SK-N-SH treated with all-trans-retinoic acid at 6 μM for 48 hours (cell line): ENCODE measurements at regions not wholly inside any gene's neighbourhood (a gene's known extent, or its start where the extent isn't known, plus 50 kb on each side); places are given as distances from the start of the nearest gene placed in this dataset.

Experiments
- ATAC-seq: fragments of 200-7000 bp; cut with Tn5 transposase; 3 replicates; pipeline ENCODE4 v1.9.1; 2020; ENCODE audit warnings: mild to moderate bottlenecking, moderate library complexity
- ARNTL ChIP-seq: fragments of 450-650 bp; formaldehyde crosslinking; IDR thresholded peaks from 2 replicates; pipeline ENCODE4 v1.5.0; 2020; ENCODE audit warnings: low read depth, mild to moderate bottlenecking, moderate library complexity, borderline replicate concordance
- BACH2 ChIP-seq: fragments of 250-450 bp; sonication (Bioruptor Pico); IDR thresholded peaks from 2 replicates; pipeline ENCODE4 v1.9.0; 2021; ENCODE audit warnings: mild to moderate bottlenecking, borderline replicate concordance
- CSDC2 ChIP-seq: fragments of 250-450 bp; sonication (Bioruptor Pico); IDR thresholded peaks from 2 replicates; pipeline ENCODE4 v1.5.0; 2020; ENCODE audit warnings: mild to moderate bottlenecking, moderate library complexity
- ESRRG ChIP-seq: fragments of 250-450 bp; sonication (Bioruptor Pico); IDR thresholded peaks from 2 replicates; pipeline ENCODE4 v1.6.1; 2021; ENCODE audit warnings: mild to moderate bottlenecking
- GLIS3 ChIP-seq: fragments of 250-450 bp; sonication (Bioruptor Pico); IDR thresholded peaks from 2 replicates; pipeline ENCODE4 v1.5.0; 2020; ENCODE audit warnings: mild to moderate bottlenecking, moderate library complexity
- ISL1 ChIP-seq: fragments of 250-450 bp; sonication (Bioruptor Pico); IDR thresholded peaks from 2 replicates; pipeline ENCODE4 v2.1.2; 2022; ENCODE audit warnings: mild to moderate bottlenecking, moderate library complexity
- OSR1 ChIP-seq: fragments of 250-450 bp; sonication (Bioruptor Pico); IDR thresholded peaks from 2 replicates; pipeline ENCODE4 v1.8.0; 2022; ENCODE audit warnings: moderate library complexity, mild to moderate bottlenecking, inconsistent platforms
- PPARA ChIP-seq: fragments of 250-450 bp; sonication (Bioruptor Pico); IDR thresholded peaks from 2 replicates; pipeline ENCODE4 v1.5.0; 2020; ENCODE audit warnings: mild to moderate bottlenecking, borderline replicate concordance
- RARB ChIP-seq: fragments of 250-450 bp; sonication (Bioruptor Pico); IDR thresholded peaks from 2 replicates; pipeline ENCODE4 v1.8.0; 2021; ENCODE audit warnings: mild to moderate bottlenecking, moderate library complexity
- SNAI2 ChIP-seq: fragments of 250-450 bp; sonication (Bioruptor Pico); IDR thresholded peaks from 2 replicates; pipeline ENCODE4 v1.5.0; 2020; ENCODE audit warnings: mild to moderate bottlenecking, moderate library complexity
- TCF4 ChIP-seq: fragments of 250-450 bp; sonication (Bioruptor Pico); IDR thresholded peaks from 2 replicates; pipeline ENCODE4 v1.8.0; 2021; ENCODE audit warnings: mild to moderate bottlenecking, moderate library complexity, borderline replicate concordance
- ZC3H10 ChIP-seq: fragments of 250-450 bp; sonication (Bioruptor Pico); IDR thresholded peaks from 2 replicates; pipeline ENCODE4 v1.5.1; 2021; ENCODE audit warnings: mild to moderate bottlenecking, moderate library complexity
- ZFP3 ChIP-seq: fragments of 250-450 bp; sonication (Bioruptor Pico); IDR thresholded peaks from 2 replicates; pipeline ENCODE4 v1.5.0; 2020; ENCODE audit warnings: mild to moderate bottlenecking, moderate library complexity
- ZFP30 ChIP-seq: fragments of 450-650 bp; formaldehyde crosslinking; IDR thresholded peaks from 2 replicates; pipeline ENCODE4 v1.5.0; 2022; ENCODE audit warnings: mild to moderate bottlenecking, moderate library complexity
- ZNF565 ChIP-seq: fragments of 450-650 bp; formaldehyde crosslinking; conservative IDR thresholded peaks from 2 replicates; pipeline ENCODE4 v1.5.0; 2020; ENCODE audit warnings: low read depth, mild to moderate bottlenecking, moderate library complexity
- ZNF70 ChIP-seq: fragments of 450-650 bp; formaldehyde crosslinking; IDR thresholded peaks from 2 replicates; pipeline ENCODE4 v1.5.0; 2020; ENCODE audit warnings: mild to moderate bottlenecking, moderate library complexity
- ZNF8 ChIP-seq: fragments of 450-650 bp; formaldehyde crosslinking; IDR thresholded peaks from 2 replicates; pipeline ENCODE4 v1.5.0; 2020; ENCODE audit warnings: mild to moderate bottlenecking, moderate library complexity
- TF ChIP-seq, protein P1 (sequence below): fragments of 250-450 bp; sonication (Bioruptor Pico); IDR thresholded peaks from 2 replicates; pipeline ENCODE4 v1.8.0; 2021; ENCODE audit warnings: low read depth, mild to moderate bottlenecking, moderate library complexity, borderline replicate concordance
- TF ChIP-seq, protein P2 (sequence below): fragments of 250-450 bp; sonication (Bioruptor Pico); IDR thresholded peaks from 2 replicates; pipeline ENCODE4 v1.5.1; 2020; ENCODE audit warnings: low read depth, mild to moderate bottlenecking, moderate library complexity
- TF ChIP-seq, protein P3 (sequence below): fragments of 250-450 bp; sonication (Bioruptor Pico); IDR thresholded peaks from 2 replicates; pipeline ENCODE4 v1.5.1; 2021; ENCODE audit warnings: mild to moderate bottlenecking, moderate library complexity
- TF ChIP-seq, protein P4 (sequence below): fragments of 250-450 bp; sonication (Bioruptor Pico); IDR thresholded peaks from 2 replicates; pipeline ENCODE4 v1.8.0; 2020; ENCODE audit warnings: mild to moderate bottlenecking, moderate library complexity, borderline replicate concordance

DNA sequence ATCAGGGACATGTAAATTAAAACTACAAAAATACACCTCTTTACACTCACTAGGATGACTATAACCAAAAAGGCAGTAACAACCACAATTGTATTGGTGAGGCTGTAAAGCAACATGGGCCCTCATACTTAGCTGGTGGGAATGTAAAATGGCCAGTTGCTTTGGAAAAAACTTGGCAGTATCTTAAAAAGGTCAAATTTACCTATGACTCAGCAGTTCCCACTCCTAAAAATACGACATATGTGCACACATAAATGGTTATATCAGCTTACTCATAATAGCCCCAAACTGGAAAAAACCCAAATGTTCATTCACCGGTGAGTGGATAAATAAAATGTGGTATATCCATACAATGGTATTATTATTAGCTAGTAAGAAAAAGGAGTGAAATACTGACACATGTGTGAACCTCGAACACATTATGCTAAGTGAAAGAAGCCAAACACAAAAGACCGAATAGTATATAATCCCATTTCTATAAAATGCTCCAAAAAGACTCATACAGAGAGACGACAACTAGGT, 391.4 kb downstream of the NPIPA8 start:
- no peak for ATAC-seq
- TF ChIP-seq ZNF565 (CRISPR knock-in tag) (no peak), ZNF8 (CRISPR knock-in tag) (peak; percentile 90), ZFP3 (no peak), ARNTL (CRISPR knock-in tag) (no peak), BACH2 (no peak)

DNA sequence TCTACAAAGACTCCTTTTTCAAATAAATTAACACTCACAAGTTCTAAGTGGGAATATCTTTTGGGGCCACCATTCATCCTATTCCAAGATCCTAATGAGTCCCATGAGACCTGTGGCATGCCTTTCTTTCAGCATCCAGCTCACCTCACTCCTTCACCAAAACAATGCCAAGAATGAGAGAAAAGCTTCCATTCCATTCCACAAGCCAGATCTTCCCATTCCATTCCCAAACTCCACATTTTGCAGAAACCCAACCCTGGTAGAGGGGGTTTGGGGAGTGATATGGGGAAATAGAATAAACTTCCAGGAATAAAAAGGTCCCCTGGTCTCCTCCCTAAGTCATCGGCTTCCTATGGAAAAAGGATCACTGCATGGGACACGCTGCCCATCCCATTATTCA, 392.2 kb downstream of the NPIPA8 start:
- ATAC-seq = no peak
- TF ChIP-seq GLIS3 (CRISPR knock-in tag) = no peak
- no peak for TF ChIP-seq TCF4 (CRISPR knock-in tag)
- no peak for TF ChIP-seq SNAI2 (CRISPR knock-in tag)
- no peak for TF ChIP-seq ZNF70 (CRISPR knock-in tag)
- TF ChIP-seq ZFP3 = no peak
- TF ChIP-seq, protein P1, sequence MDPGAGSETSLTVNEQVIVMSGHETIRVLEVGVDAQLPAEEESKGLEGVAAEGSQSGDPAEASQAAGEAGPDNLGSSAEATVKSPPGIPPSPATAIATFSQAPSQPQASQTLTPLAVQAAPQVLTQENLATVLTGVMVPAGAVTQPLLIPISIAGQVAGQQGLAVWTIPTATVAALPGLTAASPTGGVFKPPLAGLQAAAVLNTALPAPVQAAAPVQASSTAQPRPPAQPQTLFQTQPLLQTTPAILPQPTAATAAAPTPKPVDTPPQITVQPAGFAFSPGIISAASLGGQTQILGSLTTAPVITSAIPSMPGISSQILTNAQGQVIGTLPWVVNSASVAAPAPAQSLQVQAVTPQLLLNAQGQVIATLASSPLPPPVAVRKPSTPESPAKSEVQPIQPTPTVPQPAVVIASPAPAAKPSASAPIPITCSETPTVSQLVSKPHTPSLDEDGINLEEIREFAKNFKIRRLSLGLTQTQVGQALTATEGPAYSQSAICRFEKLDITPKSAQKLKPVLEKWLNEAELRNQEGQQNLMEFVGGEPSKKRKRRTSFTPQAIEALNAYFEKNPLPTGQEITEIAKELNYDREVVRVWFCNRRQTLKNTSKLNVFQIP (CRISPR knock-in tag) = no peak
- TF ChIP-seq CSDC2 (CRISPR knock-in tag) = no peak
- no peak for TF ChIP-seq OSR1 (CRISPR knock-in tag)
- no peak for TF ChIP-seq ZNF565 (CRISPR knock-in tag)

DNA sequence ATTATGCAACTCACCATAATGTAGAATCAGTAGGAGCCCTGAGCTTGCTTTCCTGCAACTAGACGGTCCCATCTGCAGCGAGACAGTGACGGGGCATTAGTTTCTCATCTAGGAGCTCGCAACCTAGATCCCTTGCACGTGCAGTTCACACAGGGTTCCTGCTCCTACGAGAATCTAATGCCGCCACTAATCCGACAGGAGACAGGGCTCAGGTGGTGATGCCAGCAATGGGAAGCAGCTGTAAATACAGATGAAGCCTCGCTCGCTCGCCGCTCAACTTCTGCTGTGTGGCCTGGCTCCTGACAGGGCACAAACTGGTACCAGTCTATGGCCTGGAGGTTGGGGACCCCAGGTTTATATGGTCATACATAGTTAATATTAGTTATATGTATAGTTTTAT, 394.5 kb downstream of the NPIPA8 start:
- TF ChIP-seq, protein P2, sequence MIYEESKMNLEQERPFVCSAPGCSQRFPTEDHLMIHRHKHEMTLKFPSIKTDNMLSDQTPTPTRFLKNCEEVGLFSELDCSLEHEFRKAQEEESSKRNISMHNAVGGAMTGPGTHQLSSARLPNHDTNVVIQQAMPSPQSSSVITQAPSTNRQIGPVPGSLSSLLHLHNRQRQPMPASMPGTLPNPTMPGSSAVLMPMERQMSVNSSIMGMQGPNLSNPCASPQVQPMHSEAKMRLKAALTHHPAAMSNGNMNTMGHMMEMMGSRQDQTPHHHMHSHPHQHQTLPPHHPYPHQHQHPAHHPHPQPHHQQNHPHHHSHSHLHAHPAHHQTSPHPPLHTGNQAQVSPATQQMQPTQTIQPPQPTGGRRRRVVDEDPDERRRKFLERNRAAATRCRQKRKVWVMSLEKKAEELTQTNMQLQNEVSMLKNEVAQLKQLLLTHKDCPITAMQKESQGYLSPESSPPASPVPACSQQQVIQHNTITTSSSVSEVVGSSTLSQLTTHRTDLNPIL (CRISPR knock-in tag) = no peak
- no peak for TF ChIP-seq CSDC2 (CRISPR knock-in tag)
- TF ChIP-seq ARNTL (CRISPR knock-in tag) = no peak
- TF ChIP-seq ZC3H10 (CRISPR knock-in tag) = no peak
- TF ChIP-seq ZNF8 (CRISPR knock-in tag) = no peak
- TF ChIP-seq ZNF70 (CRISPR knock-in tag) = no peak
- no peak for TF ChIP-seq PPARA (CRISPR knock-in tag)
- no peak for TF ChIP-seq OSR1 (CRISPR knock-in tag)
- TF ChIP-seq, protein P1 (CRISPR knock-in tag) = no peak
- ATAC-seq = no peak

DNA sequence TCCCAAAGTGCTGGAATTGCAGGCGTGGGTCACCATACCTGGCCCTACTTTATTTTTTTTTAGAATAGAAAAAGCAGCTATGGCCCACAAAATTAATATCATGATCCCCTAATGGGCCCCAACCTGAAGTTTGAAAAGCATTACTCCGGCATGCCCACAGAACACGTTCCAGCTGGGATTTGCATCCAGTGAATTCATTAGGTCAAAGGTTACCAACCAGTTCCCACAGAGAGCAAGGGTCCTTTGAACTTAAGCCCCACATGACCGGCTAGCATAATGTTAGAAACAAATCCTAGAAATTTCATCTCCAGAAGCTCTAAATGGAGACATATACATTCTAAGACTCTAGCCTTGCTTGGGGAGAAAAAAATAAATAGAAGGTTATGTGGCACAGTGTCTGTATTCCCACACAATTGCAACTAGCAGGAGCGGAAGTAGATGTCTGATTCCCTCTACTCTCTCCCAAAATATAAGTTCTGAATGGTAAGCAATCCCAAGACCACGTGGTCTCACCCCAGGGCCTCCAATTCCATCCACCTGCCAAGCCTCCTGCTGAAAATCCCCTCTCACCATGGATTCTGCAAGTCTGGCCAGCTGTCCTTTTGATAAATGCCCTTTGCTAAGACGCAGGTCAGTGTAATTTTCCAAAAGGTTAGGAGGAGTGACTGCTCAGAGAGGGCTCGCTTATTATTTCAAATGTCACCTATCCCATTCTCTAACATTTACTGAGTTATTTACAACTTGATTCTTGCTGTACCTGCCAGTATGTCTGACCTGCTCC, 395.8 kb downstream of the NPIPA8 start:
- TF ChIP-seq, protein P2 (CRISPR knock-in tag) = no peak
- TF ChIP-seq ARNTL (CRISPR knock-in tag) (no peak), ZC3H10 (CRISPR knock-in tag) (no peak), ZNF70 (CRISPR knock-in tag) (no peak), GLIS3 (CRISPR knock-in tag) (no peak), RARB (CRISPR knock-in tag) (no peak), BACH2 (no peak), ZFP30 (CRISPR knock-in tag) (no peak), ZFP3 (no peak), ZNF8 (CRISPR knock-in tag) (no peak), SNAI2 (CRISPR knock-in tag) (no peak), TCF4 (CRISPR knock-in tag) (no peak), ESRRG (no peak), CSDC2 (CRISPR knock-in tag) (no peak), ZNF565 (CRISPR knock-in tag) (no peak), ISL1 (no peak)
- TF ChIP-seq, protein P3, sequence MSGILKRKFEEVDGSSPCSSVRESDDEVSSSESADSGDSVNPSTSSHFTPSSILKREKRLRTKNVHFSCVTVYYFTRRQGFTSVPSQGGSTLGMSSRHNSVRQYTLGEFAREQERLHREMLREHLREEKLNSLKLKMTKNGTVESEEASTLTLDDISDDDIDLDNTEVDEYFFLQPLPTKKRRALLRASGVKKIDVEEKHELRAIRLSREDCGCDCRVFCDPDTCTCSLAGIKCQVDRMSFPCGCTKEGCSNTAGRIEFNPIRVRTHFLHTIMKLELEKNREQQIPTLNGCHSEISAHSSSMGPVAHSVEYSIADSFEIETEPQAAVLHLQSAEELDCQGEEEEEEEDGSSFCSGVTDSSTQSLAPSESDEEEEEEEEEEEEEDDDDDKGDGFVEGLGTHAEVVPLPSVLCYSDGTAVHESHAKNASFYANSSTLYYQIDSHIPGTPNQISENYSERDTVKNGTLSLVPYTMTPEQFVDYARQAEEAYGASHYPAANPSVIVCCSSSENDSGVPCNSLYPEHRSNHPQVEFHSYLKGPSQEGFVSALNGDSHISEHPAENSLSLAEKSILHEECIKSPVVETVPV = no peak
- TF ChIP-seq, protein P4, sequence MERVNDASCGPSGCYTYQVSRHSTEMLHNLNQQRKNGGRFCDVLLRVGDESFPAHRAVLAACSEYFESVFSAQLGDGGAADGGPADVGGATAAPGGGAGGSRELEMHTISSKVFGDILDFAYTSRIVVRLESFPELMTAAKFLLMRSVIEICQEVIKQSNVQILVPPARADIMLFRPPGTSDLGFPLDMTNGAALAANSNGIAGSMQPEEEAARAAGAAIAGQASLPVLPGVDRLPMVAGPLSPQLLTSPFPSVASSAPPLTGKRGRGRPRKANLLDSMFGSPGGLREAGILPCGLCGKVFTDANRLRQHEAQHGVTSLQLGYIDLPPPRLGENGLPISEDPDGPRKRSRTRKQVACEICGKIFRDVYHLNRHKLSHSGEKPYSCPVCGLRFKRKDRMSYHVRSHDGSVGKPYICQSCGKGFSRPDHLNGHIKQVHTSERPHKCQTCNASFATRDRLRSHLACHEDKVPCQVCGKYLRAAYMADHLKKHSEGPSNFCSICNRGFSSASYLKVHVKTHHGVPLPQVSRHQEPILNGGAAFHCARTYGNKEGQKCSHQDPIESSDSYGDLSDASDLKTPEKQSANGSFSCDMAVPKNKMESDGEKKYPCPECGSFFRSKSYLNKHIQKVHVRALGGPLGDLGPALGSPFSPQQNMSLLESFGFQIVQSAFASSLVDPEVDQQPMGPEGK (CRISPR knock-in tag) = no peak
- ATAC-seq = no peak
